ENCODE measurements at regions not wholly inside any gene's neighbourhood (a gene's known extent, or its start where the extent isn't known, plus 50 kb on each side); places are given as distances from the start of the nearest gene placed in this dataset.

DNA sequence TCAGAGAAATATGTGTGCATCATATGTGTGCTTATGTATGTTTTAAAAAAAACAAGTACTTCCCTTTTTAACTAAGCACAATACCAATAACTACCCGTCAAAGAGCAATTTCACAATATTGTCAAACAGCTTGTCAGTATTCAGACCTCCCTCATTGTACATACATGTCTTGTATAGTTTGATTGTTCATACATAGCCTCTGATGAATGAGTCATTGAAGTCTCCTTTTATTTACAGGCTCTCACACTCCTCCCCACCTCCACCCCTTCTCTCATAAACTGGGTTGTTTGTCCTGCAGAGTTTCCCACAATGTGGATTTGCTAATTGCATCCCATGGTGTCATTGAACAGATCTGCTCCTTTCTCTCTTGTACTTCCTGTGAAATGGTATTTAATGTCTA, 132.8 kb upstream of the L3MBTL4 start:
- Histone ChIP-seq H3K9me3 (no peaks in the 10 kb centered on the region), H3K27me3 (no peaks in the 10 kb centered on the region), H3K27ac (no peak overlapping the region), H3K36me3 (replicated peaks in 1 of 2; ENCODE audit: insufficient read depth in 1 of 2, low read depth in 2 of 2) (no peaks in the 10 kb centered on the region), H3K4me3 (no peak overlapping the region), H3K4me1 (peaks cover 12% of the 10 kb centered on the region)
- no peak for DNase-seq
- no peak for ATAC-seq
- WGBS, 2 donors: 76 to 85% methylated on average over 1 of the region's 1 CpG
- TF ChIP-seq POLR2A (IDR thresholded peaks at IDR 0.05): no peak
- no peak for TF ChIP-seq CTCF (IDR thresholded peaks at IDR 0.05)
- intact Hi-C loops (cut with DNase I): no loop called here

- no peak for TF ChIP-seq CTCF (IDR thresholded peaks at IDR 0.05)
- no peak for TF ChIP-seq POLR2A (IDR thresholded peaks at IDR 0.05)
- intact Hi-C loops (cut with DNase I): no loop called here
- Histone ChIP-seq H3K27me3 (no peaks in the 10 kb centered on the region), H3K27ac (no peak overlapping the region), H3K4me1 (no peaks in the 10 kb centered on the region), H3K9me3 (no peaks in the 10 kb centered on the region), H3K4me3 (no peak overlapping the region), H3K36me3 (replicated peaks in 1 of 2; ENCODE audit: insufficient read depth in 1 of 2, low read depth in 2 of 2) (no peaks in the 10 kb centered on the region)
- DNase-seq: no peak
- 53 to 59% methylated on average over 3 of the region's 3 CpGs for WGBS, 2 donors
- peak; percentile 40 for ATAC-seq
These were observed 138.7 kb upstream of the L3MBTL4 start for GRCh38 chr18:6553234-6553900.

GRCh38 chr18:6557057-6557769, 142.5 kb upstream of the L3MBTL4 start:
- no peak for DNase-seq
- H3K36me3 ChIP-seq (replicated peaks in 1 of 2; ENCODE audit: insufficient read depth in 1 of 2, low read depth in 2 of 2): no peaks in the 10 kb centered on the region
- H3K27ac ChIP-seq: no peak overlapping the region
- no peaks in the 10 kb centered on the region for H3K27me3 ChIP-seq
- TF ChIP-seq POLR2A (IDR thresholded peaks at IDR 0.05) (no peak), CTCF (IDR thresholded peaks at IDR 0.05) (no peak)
- no peak overlapping the region for H3K4me3 ChIP-seq
- intact Hi-C loops (cut with DNase I): no loop called here
- ATAC-seq: no peak
- H3K4me1 ChIP-seq: peaks cover 14% of the 10 kb centered on the region
- WGBS, 2 donors: 85 to 88% methylated on average over 18 of the region's 18 CpGs
- no peaks in the 10 kb centered on the region for H3K9me3 ChIP-seq

DNA sequence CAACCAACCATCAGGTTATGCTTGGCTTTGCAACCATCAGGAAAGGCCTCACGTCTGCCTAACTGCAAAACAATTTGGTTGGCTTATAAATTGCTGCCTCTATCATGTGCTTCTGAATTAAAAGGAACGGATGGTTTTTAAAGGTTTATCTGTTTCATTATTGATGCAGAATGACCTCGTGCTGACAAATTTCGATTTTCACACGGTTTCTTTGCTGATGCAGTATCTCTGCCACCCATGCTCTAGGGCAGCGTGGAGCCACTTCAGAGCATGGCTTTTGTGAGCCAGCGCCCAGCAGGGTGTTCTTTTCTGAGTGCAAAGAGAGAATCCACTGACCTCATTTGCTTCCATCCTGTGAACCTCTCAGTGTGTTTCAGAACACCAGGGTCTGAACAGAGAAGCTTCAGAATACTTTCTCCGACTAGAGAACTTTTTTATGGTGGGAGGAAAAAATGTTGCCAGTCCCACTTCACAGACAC, 143.1 kb upstream of the L3MBTL4 start:
- intact Hi-C loops (cut with DNase I): no loop called here
- H3K9me3 ChIP-seq: no peaks in the 10 kb centered on the region
- H3K4me1 ChIP-seq: peaks cover 16% of the 10 kb centered on the region
- 55 to 66% methylated on average over 8 of the region's 8 CpGs for WGBS, 2 donors
- H3K36me3 ChIP-seq (replicated peaks in 1 of 2; ENCODE audit: insufficient read depth in 1 of 2, low read depth in 2 of 2): no peaks in the 10 kb centered on the region
- H3K27me3 ChIP-seq: no peaks in the 10 kb centered on the region
- H3K4me3 ChIP-seq: no peak overlapping the region
- no peak for TF ChIP-seq POLR2A (IDR thresholded peaks at IDR 0.05)
- ATAC-seq: no peak
- DNase-seq: no peak
- H3K27ac ChIP-seq: no peak overlapping the region

DNA sequence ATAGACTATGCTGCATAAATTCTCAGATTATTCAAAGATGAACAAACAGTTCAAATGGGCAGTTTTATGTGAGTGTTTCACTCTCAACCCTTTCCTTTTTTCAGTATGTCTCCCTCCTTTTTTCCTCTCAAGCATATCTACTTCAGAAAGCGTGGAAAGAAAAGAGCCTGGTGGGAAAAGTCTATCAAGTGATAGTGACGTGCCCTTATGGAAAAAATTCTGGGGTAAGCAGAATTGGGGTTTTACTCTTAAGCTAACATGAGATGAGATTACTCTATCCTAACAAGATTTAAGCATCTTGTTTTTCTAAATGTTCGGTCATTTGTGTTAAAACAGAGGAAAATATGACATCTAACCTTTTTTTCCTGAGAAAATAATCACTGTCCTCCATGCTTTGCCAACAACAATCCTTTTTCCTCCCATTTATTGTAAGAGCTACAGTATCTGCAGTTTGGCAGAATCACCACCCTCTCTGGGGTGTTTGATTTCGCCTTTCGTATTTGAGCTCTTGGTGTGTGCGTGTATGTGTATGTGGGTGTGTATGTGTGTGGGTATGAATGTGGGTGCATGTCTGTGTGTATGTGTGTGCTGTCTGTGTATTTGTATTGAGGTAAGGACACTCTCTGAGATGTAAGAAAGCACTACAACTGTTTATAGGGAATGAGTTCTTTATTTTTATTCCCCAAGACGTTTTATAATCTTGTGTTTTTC, 143.9 kb upstream of the L3MBTL4 start:
- Histone ChIP-seq H3K27ac (no peak overlapping the region), H3K4me3 (no peak overlapping the region), H3K9me3 (no peaks in the 10 kb centered on the region), H3K4me1 (peaks cover 16% of the 10 kb centered on the region), H3K27me3 (no peaks in the 10 kb centered on the region), H3K36me3 (replicated peaks in 1 of 2; ENCODE audit: insufficient read depth in 1 of 2, low read depth in 2 of 2) (no peaks in the 10 kb centered on the region)
- TF ChIP-seq POLR2A (IDR thresholded peaks at IDR 0.05) (no peak), CTCF (IDR thresholded peaks at IDR 0.05) (no peak)
- ATAC-seq (no peak), DNase-seq (no peak)
- intact Hi-C loops (cut with DNase I): no loop called here
- 73 to 76% methylated on average over 7 of the region's 7 CpGs for WGBS, 2 donors
